ENCODE measurements at regions not wholly inside any gene's neighbourhood (a gene's known extent, or its start where the extent isn't known, plus 50 kb on each side); places are given as distances from the start of the nearest gene placed in this dataset.

DNA sequence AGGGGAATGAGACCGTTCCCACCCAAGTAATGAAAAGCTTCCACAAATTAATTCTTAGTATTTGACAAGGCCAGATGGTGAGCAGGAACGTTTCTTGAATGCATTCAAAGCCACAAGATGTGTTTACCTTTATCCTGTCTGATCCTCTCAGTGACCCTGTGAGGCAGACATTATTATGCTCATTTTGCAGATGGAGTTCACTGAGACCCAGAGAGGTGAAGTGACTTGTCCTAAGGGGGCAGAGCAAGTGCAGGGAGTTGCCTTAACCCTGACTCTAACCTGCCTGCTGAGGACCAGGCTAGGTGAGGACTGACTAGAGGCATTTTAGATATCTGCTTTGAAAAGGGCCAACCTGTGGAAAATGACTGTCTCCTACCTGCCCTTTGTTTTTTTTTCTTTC is 156.7 kb downstream of the HAPSTR1 start:
- no peak for DNase-seq
- no peaks in the 10 kb centered on the region for H3K27me3 ChIP-seq
- H3K36me3 ChIP-seq, result no peaks in the 10 kb centered on the region
- no peak for ATAC-seq
- intact Hi-C loops (cut with DNase I; ENCODE audit: low total_unique reads) (no loop called here), in situ Hi-C loops (cut with MboI; ENCODE audit: low sequenced_read_pairs in 4 of 4) (no loop called here)
- TF ChIP-seq, protein P1, sequence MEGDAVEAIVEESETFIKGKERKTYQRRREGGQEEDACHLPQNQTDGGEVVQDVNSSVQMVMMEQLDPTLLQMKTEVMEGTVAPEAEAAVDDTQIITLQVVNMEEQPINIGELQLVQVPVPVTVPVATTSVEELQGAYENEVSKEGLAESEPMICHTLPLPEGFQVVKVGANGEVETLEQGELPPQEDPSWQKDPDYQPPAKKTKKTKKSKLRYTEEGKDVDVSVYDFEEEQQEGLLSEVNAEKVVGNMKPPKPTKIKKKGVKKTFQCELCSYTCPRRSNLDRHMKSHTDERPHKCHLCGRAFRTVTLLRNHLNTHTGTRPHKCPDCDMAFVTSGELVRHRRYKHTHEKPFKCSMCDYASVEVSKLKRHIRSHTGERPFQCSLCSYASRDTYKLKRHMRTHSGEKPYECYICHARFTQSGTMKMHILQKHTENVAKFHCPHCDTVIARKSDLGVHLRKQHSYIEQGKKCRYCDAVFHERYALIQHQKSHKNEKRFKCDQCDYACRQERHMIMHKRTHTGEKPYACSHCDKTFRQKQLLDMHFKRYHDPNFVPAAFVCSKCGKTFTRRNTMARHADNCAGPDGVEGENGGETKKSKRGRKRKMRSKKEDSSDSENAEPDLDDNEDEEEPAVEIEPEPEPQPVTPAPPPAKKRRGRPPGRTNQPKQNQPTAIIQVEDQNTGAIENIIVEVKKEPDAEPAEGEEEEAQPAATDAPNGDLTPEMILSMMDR (IDR thresholded peaks at IDR 0.05 in 4 of 5, conservative IDR thresholded peaks at IDR 0.05 in 1 of 5), result no peak
- no peak for TF ChIP-seq POLR2A (IDR thresholded peaks at IDR 0.05)
- H3K4me3 ChIP-seq, result no peak overlapping the region
- no peaks in the 10 kb centered on the region for H3K9me3 ChIP-seq
- no peak overlapping the region for H3K27ac ChIP-seq
- no peaks in the 10 kb centered on the region for H3K4me1 ChIP-seq

DNA sequence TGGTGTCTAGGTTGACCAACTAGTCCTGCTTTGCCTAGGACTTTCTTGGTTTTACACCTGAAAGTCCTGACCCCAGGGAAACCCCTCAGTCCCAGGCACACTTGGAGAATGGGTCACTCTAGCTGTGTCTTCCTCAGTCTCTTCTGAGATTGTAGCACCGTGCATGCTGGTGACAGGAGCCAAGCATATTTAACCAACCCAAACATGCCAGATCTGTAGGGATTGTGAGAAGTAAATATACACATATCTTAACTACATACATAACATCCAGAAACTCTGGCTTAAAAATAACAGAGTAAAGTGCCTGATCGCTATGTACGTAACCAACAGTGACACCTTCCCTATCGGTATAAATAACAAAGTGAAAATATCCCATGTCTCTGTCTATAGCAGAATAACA is 158.1 kb downstream of the HAPSTR1 start:
- H3K27me3 ChIP-seq, result no peaks in the 10 kb centered on the region
- in situ Hi-C loops (cut with MboI; ENCODE audit: low sequenced_read_pairs in 4 of 4), result no loop called here
- TF ChIP-seq POLR2A (IDR thresholded peaks at IDR 0.05), result no peak
- TF ChIP-seq, protein P1 (IDR thresholded peaks at IDR 0.05 in 4 of 5, conservative IDR thresholded peaks at IDR 0.05 in 1 of 5), result no peak
- H3K4me1 ChIP-seq, result no peaks in the 10 kb centered on the region
- H3K9me3 ChIP-seq, result no peaks in the 10 kb centered on the region
- no peak overlapping the region for H3K4me3 ChIP-seq
- no peaks in the 10 kb centered on the region for H3K36me3 ChIP-seq
- no peak overlapping the region for H3K27ac ChIP-seq
- ATAC-seq (no peak), DNase-seq (no peak)
- intact Hi-C loops (cut with DNase I; ENCODE audit: low total_unique reads), result no loop called here

DNA sequence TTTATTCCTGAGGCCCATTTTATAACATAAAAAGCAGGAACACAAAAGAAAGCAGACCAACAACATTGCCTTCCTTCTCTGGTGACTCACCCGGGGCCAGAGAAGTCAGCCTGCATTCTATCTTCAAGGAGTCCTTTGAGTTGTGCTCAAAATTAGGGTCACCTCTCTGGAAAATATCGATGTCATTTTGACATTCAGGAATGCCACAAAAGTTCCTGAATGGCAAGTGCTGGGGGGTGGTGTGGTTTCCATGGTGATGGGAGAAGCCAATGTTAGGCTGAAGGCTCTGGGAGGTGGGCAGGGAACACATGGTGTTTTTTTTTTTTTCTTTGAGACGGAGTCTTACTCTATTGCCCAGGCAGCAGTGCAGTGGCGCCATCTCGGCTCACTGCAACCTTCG is 159.6 kb downstream of the HAPSTR1 start:
- Histone ChIP-seq H3K9me3 (no peaks in the 10 kb centered on the region), H3K27me3 (no peaks in the 10 kb centered on the region), H3K4me1 (no peaks in the 10 kb centered on the region), H3K36me3 (no peaks in the 10 kb centered on the region), H3K4me3 (no peak overlapping the region), H3K27ac (no peak overlapping the region)
- intact Hi-C loops (cut with DNase I; ENCODE audit: low total_unique reads), result no loop called here
- in situ Hi-C loops (cut with MboI; ENCODE audit: low sequenced_read_pairs in 4 of 4), result loop anchor here in 2 of 4 donors (25.0 kb wide), 2 partner anchors 911 to 936 kb away; partner anchors contain the start of gene GRIN2A (in 1 of the 2)
- TF ChIP-seq, protein P1 (IDR thresholded peaks at IDR 0.05 in 4 of 5, conservative IDR thresholded peaks at IDR 0.05 in 1 of 5), result no peak
- no peak for TF ChIP-seq POLR2A (IDR thresholded peaks at IDR 0.05)
- DNase-seq (no peak), ATAC-seq (no peak)

DNA sequence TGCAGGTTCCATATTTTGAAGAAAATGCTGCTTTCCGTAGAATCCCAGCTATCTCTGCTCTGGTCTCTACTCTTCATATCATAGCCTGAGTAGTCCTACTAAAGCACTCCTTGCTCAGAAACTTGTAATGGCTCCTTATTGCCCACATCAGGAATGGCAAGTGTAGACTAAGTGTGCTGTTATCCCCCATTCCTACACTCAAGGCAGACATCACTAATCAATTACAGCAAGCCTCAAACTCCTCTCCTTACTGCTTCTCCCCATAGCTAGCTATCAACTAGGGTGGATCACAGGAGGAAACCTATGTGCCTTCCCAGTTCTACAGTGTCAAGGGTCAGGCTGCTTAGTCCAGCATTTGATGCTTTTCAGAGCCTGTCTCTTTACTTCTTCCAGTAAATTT is 163.4 kb downstream of the HAPSTR1 start:
- ATAC-seq, result no peak
- Histone ChIP-seq H3K36me3 (no peaks in the 10 kb centered on the region), H3K9me3 (no peaks in the 10 kb centered on the region), H3K27me3 (peaks cover 0 to 2% (median 0%) of the 10 kb centered on the region in 3 donors), H3K4me1 (no peaks in the 10 kb centered on the region), H3K27ac (no peak overlapping the region), H3K4me3 (no peak overlapping the region)
- in situ Hi-C loops (cut with MboI; ENCODE audit: low sequenced_read_pairs in 4 of 4), result loop anchor here in 2 of 4 donors (25.0 kb wide), 2 partner anchors 907 to 932 kb away; partner anchors contain the start of gene GRIN2A (in 1 of the 2)
- no peak for DNase-seq
- TF ChIP-seq POLR2A (IDR thresholded peaks at IDR 0.05), result no peak
- TF ChIP-seq, protein P1 (IDR thresholded peaks at IDR 0.05 in 4 of 5, conservative IDR thresholded peaks at IDR 0.05 in 1 of 5), result no peak
- intact Hi-C loops (cut with DNase I; ENCODE audit: low total_unique reads), result no loop called here

DNA sequence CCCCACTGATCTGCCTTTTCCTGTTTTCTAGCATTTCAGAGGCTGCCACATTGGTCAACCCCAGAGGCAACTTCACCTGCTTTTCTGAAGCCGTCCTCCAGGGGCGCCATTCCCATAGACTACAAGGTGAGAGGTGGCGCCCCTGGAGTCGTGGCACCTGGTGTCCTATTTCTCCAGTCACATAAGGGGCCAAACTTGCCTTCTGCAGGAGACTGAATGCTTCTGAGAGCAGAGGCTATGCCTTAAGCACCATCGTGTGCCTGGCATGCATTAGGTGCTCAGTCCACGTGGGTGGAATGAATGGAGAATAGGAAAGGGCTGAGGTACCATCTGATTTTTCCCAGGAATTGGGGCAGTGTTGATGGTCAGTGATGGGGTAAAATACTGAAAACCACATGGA is 164.8 kb downstream of the HAPSTR1 start:
- Histone ChIP-seq H3K27ac (no peak overlapping the region), H3K4me1 (no peaks in the 10 kb centered on the region), H3K27me3 (peaks cover 0 to 2% (median 0%) of the 10 kb centered on the region in 3 donors), H3K9me3 (no peaks in the 10 kb centered on the region), H3K4me3 (no peak overlapping the region), H3K36me3 (no peaks in the 10 kb centered on the region)
- TF ChIP-seq POLR2A (IDR thresholded peaks at IDR 0.05), result no peak
- TF ChIP-seq, protein P1 (IDR thresholded peaks at IDR 0.05 in 4 of 5, conservative IDR thresholded peaks at IDR 0.05 in 1 of 5), result no peak
- DNase-seq (no peak), ATAC-seq (no peak)
- in situ Hi-C loops (cut with MboI; ENCODE audit: low sequenced_read_pairs in 4 of 4), result loop anchor here in 2 of 4 donors (25.0 kb wide), 2 partner anchors 906 to 931 kb away; partner anchors contain the start of gene GRIN2A (in 1 of the 2)
- intact Hi-C loops (cut with DNase I; ENCODE audit: low total_unique reads), result no loop called here
